Heart left ventricle (tissue), 13 donors: ENCODE measurements at regions not wholly inside any gene's neighbourhood (a gene's known extent, or its start where the extent isn't known, plus 50 kb on each side); places are given as distances from the start of the nearest gene placed in this dataset.
"Not testable (repeated sequence)": the region's sequence is repeated elsewhere in the genome, so short reads cannot be mapped to it uniquely, and the experiment has no call there.

Experiments used
- CTCF ChIP-seq, 12 donors: fragments of 200-600 bp; sonication (generic) in 4 of 12; IDR thresholded peaks; one replicate each; pipeline versions ENCODE4 v1.5.0 to v1.8.0; 2018 to 2022; ENCODE audit warnings: antibody characterized with exemption in 12 of 12, mild to moderate bottlenecking in 5 of 12
- POLR2A ChIP-seq, 2 donors: fragments of 450-650 bp; IDR thresholded peaks; one replicate each; pipeline ENCODE4 v1.6.1; 2017; ENCODE audit warnings: antibody characterized with exemption in 2 of 2, mild to moderate bottlenecking in 2 of 2, moderate library complexity in 2 of 2
- donor health status: ischemic (EF 13 %, LVEDD 7.1; RV severe dilation, severe dysfunction).
- donor health status: DM: no; HTN: yes; CAD: no.
- donor health status: DM: no; HTN: no; CAD: no.
- donor health status: ischemic (EF 25% LVEDD 6.9; RV normal size, moderate dysfunction).
- donor health status: ischemic (EF 25% LVEDD 5.7; RV mildly dilated, moderate dysfunction).
- donor health status: ischemic (EF 35%, LVEDD 5.7; RV mildly dilated, moderate dysfunction).
- donor health status: nonischemic (EF 11% LVEDD 7.7; RV severe dilation, severe dysfunction).
- donor health status: DM: yes; HTN: yes; CAD: no.
- donor health status: PGD.
- donor health status: ischemic (EF 29% LVEDD 5.4; RV normal size, mild dysfunction).
- donor health status: nonischemic (EF 23%, LVEDD 6.1; RV moderate dilation, normal function).

- not testable (repeated sequence) for TF ChIP-seq CTCF, POLR2A (IDR thresholded peaks at IDR 0.05)
Measured at GRCh38 chr9:62464948-62465347, 1275.1 kb downstream of the SPATA31A7 start.
